ENCODE measurements at regions not wholly inside any gene's neighbourhood (a gene's known extent, or its start where the extent isn't known, plus 50 kb on each side); places are given as distances from the start of the nearest gene placed in this dataset.

- Mint-ChIP-seq H3K36me3 (ENCODE audit: insufficient read depth) (no peaks in the 10 kb centered on the region), H3K4me1 (ENCODE audit: low read depth) (no peaks in the 10 kb centered on the region), H3K27me3 (no peaks in the 10 kb centered on the region), H3K4me3 (ENCODE audit: low read depth) (no peak overlapping the region), H3K27ac (no peak overlapping the region), H3K9me3 (ENCODE audit: low read depth) (no peaks in the 10 kb centered on the region)
- no peak for DNase-seq (ENCODE audit: low spot score, unreplicated experiment)
- no peak for TF ChIP-seq CTCF (IDR thresholded peaks at IDR 0.05; ENCODE audit: unreplicated experiment)
Measured at GRCh38 chr5:168238463-168238862, 53.0 kb upstream of the WWC1 start.

GRCh38 chr5:168239325-168239724, 52.1 kb upstream of the WWC1 start:
- DNase-seq (ENCODE audit: low spot score, unreplicated experiment) = no peak

More at GRCh38 chr5:168239325-168239724, 52.1 kb upstream of the WWC1 start:
- Mint-ChIP-seq H3K27me3 (no peaks in the 10 kb centered on the region), H3K36me3 (ENCODE audit: insufficient read depth) (no peaks in the 10 kb centered on the region), H3K9me3 (ENCODE audit: low read depth) (no peaks in the 10 kb centered on the region), H3K4me3 (ENCODE audit: low read depth) (no peak overlapping the region), H3K4me1 (ENCODE audit: low read depth) (no peaks in the 10 kb centered on the region), H3K27ac (no peak overlapping the region)
- no peak for TF ChIP-seq CTCF (IDR thresholded peaks at IDR 0.05; ENCODE audit: unreplicated experiment)
